Esophagus squamous epithelium (tissue), 5 donors: ENCODE measurements at regions not wholly inside any gene's neighbourhood (a gene's known extent, or its start where the extent isn't known, plus 50 kb on each side); places are given as distances from the start of the nearest gene placed in this dataset.
A peak's percentile ranks its signal among the peaks of the same experiment; 100 is the strongest.

Experiments
- DNase-seq: peaks from one replicate; lab custom pipeline; 2025; lab: John Stamatoyannopoulos, UW
- H3K27ac ChIP-seq, 4 donors: fragments of 200-600 bp; sonication (generic); one replicate each; pipeline ENCODE4 v1.5.1; 2016 to 2019; ENCODE audit warnings: mild to moderate bottlenecking in 1 of 4
- H3K27me3 ChIP-seq, 4 donors: fragments of 200-600 bp; sonication (generic); 1 replicate in 3 of 4; 2 replicates in 1 of 4; pipeline versions ENCODE4 v1.5.1 to v1.6.0; 2017 to 2021; ENCODE audit warnings: antibody characterized with exemption in 1 of 4
- H3K36me3 ChIP-seq, 3 donors: fragments of 200-600 bp; sonication (generic); one replicate each; pipeline ENCODE4 v1.5.1; 2016 to 2019
- H3K4me1 ChIP-seq, 3 donors: fragments of 200-600 bp; sonication (generic); one replicate each; pipeline ENCODE4 v1.5.1; 2017 to 2019
- H3K4me3 ChIP-seq, 4 donors: fragments of 200-600 bp; sonication (generic); 1 replicate in 3 of 4; 2 replicates in 1 of 4; pipeline ENCODE4 v1.5.1; 2016 to 2019; ENCODE audit warnings: mild to moderate bottlenecking in 2 of 4, moderate library complexity in 1 of 4
- H3K9me3 ChIP-seq, 3 donors: fragments of 200-600 bp; sonication (generic); one replicate each; pipeline ENCODE4 v1.5.1; 2016 to 2019
- POLR2A ChIP-seq, 4 donors: fragments of 450-650 bp; IDR thresholded peaks; one replicate each; pipeline ENCODE4 v1.6.1; 2017; ENCODE audit warnings: antibody characterized with exemption in 4 of 4, mild to moderate bottlenecking in 4 of 4, moderate library complexity in 3 of 4
- WGBS, 2 donors: methylation state at CpG; one replicate each; pipeline ENCODE4 v1.1.5; 2018; 5-methylcytosine and 5-hydroxymethylcytosine counted together
- intact Hi-C: fragments of 100-400 bp; cut with DNase I; formaldehyde crosslinking; loops from one replicate; pipeline ENCODE4 v1.15.0; 2022
- TF ChIP-seq, protein P1 (sequence below), 6 experiments: fragments of 450-650 bp in 4 of 6; fragments of 200-600 bp in 2 of 6; sonication (generic) in 2 of 6; IDR thresholded peaks; one replicate each; pipeline ENCODE4 v1.5.1; 2016 to 2019; ENCODE audit warnings: antibody characterized with exemption in 6 of 6, mild to moderate bottlenecking in 4 of 6, moderate library complexity in 4 of 6
- donor health status: DM: yes; HTN: yes; CAD: no.

DNA sequence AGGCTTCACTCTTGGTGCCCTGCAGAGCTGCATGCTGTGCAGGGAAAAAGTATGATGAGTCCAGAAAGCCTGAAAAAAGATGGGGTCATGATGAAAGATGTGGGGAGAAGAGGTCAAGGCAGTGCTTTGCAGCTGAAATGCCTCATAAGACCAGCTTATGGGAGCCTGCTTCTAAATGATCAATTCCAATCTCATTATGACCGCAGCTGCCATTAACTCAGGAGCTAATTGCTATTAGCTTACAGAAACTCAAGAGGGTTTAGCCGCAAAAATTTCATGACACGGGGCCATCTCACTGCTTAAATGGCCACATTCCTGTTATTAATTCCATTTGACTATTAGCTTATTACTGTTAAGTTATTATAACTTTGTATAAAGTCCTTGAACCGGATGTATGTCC is 502.9 kb upstream of the ZMIZ1 start:
- H3K36me3 ChIP-seq: no peaks in the 10 kb centered on the region
- no peak overlapping the region for H3K27ac ChIP-seq
- TF ChIP-seq, protein P1, sequence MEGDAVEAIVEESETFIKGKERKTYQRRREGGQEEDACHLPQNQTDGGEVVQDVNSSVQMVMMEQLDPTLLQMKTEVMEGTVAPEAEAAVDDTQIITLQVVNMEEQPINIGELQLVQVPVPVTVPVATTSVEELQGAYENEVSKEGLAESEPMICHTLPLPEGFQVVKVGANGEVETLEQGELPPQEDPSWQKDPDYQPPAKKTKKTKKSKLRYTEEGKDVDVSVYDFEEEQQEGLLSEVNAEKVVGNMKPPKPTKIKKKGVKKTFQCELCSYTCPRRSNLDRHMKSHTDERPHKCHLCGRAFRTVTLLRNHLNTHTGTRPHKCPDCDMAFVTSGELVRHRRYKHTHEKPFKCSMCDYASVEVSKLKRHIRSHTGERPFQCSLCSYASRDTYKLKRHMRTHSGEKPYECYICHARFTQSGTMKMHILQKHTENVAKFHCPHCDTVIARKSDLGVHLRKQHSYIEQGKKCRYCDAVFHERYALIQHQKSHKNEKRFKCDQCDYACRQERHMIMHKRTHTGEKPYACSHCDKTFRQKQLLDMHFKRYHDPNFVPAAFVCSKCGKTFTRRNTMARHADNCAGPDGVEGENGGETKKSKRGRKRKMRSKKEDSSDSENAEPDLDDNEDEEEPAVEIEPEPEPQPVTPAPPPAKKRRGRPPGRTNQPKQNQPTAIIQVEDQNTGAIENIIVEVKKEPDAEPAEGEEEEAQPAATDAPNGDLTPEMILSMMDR (IDR thresholded peaks at IDR 0.05): no peak
- no peak for TF ChIP-seq POLR2A (IDR thresholded peaks at IDR 0.05)
- H3K27me3 ChIP-seq: peaks cover 0 to 29% (median 0%) of the 10 kb centered on the region in 4 donors
- H3K4me1 ChIP-seq: peaks cover 5 to 9% (median 9%) of the 10 kb centered on the region in 3 donors
- no peak overlapping the region for H3K4me3 ChIP-seq
- intact Hi-C loops: no loop called here
- DNase-seq: no peak
- H3K9me3 ChIP-seq: no peaks in the 10 kb centered on the region
- WGBS, 2 donors: 76 to 84% methylated on average over 4 of the region's 4 CpGs

DNA sequence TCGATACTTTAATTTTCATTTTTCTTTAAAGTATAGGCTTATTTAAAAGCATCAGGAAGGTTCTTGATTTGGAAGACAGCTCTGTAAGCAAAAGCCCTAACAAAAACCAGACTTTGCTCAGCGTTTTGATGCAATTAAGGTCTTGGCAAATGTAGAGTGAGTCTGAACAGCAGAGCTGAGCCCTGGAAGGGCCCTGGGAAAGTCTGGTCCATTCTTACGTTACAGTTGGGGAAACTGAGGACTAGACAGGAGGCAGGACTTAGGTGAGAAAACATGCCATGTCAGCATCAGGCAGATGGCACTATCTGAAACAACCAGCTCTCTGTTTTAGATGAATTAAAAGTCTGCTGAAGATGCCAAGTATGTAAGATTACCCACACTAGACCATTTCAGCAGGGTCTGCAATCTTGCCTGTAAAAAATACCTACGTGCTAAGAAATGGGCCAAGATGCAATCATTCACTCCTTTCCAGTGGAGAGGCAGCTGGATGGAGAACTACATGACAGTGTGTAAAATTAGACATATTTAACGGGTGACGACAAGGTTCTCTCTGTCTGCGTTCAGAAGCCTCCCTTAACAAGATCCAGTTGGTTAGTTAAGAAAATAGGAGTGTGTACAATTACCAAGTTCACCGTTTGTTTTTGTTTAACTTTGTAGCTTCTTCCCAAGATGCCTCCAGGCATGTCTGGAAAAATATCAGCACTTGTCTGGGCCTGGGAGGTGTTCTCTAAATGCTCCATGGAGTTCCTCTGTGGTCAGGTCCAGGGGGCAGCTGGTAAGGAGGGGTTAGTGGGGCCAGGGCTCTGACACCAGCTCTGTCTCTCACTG is 502.3 kb upstream of the ZMIZ1 start:
- 52 to 55% methylated on average over 8 of the region's 8 CpGs for WGBS, 2 donors
- Histone ChIP-seq H3K27ac (peak overlapping the region in 2 of 4 donors; percentile 9 to 34), H3K36me3 (no peaks in the 10 kb centered on the region), H3K4me1 (peaks cover 5 to 10% (median 9%) of the 10 kb centered on the region in 3 donors), H3K9me3 (no peaks in the 10 kb centered on the region), H3K27me3 (peaks cover 0 to 30% (median 0%) of the 10 kb centered on the region in 4 donors), H3K4me3 (no peak overlapping the region)
- TF ChIP-seq, protein P1 (IDR thresholded peaks at IDR 0.05): no peak
- TF ChIP-seq POLR2A (IDR thresholded peaks at IDR 0.05): no peak
- no peak for DNase-seq
- intact Hi-C loops: no loop called here

DNA sequence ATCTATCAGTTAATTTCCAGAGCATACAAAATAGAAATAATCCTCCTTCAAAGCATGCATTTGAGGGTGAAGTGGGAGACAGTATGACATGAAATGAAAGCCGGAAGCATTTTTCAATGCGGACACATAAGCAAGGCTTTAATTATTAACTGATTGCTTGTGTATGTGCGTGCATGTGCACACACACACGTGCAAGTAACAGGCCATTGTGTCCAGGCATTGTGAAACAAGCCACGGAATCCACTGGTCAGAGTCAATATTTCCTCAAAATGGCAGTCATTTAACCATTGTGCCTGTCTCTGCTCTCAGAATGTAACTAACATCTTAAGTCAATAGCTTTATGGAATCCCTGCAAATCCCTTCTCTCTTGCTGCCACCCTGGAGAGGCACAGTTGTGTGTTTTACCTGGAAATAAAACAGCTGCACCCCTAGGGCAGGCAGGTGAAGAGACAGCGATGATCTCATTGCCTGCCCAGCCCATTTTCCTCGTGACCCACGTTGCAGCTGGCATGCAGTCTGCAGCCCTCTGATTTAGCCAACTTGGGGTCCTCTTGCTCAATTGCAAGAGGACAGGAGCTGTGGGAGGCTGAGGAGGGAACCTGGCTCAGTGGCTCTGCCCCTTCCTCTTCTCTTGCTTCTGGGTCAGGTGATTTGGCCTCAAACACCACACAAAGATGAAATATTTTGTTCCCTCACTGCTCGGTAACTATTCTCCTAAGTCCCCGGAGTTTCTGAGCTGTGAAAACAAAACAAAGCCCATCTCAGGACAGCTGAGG is 500.9 kb upstream of the ZMIZ1 start:
- Histone ChIP-seq H3K27ac (no peak overlapping the region), H3K36me3 (no peaks in the 10 kb centered on the region), H3K4me3 (no peak overlapping the region), H3K27me3 (peaks cover 0 to 38% (median 0%) of the 10 kb centered on the region in 4 donors), H3K9me3 (no peaks in the 10 kb centered on the region), H3K4me1 (peaks cover 5 to 20% (median 13%) of the 10 kb centered on the region in 3 donors)
- TF ChIP-seq, protein P1 (IDR thresholded peaks at IDR 0.05): no peak
- no peak for TF ChIP-seq POLR2A (IDR thresholded peaks at IDR 0.05)
- 52 to 64% methylated on average over 8 to 9 of the region's 10 CpGs for WGBS, 2 donors
- intact Hi-C loops: no loop called here
- DNase-seq: no peak

DNA sequence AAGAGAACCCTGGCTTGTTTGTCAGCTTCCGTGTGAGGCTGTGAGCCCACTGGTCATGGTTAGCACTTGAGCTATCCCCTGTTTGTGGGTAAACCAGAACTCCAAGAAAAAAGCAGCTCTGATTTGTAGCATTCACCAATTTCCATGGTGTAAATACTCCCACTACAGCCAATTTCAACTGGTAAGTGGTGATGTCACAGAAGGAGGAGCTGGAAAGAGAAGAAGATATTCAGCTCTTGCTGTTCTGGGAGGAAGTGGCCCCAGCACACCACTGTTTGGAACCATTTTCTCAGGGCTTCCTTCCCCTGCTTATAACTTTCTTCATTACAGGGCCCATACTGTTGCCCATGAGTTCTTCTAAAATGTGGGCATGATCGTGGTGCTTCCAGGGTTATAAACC is 500.1 kb upstream of the ZMIZ1 start:
- H3K27me3 ChIP-seq: peaks cover 0 to 38% (median 0%) of the 10 kb centered on the region in 4 donors
- intact Hi-C loops: no loop called here
- H3K9me3 ChIP-seq: no peaks in the 10 kb centered on the region
- H3K36me3 ChIP-seq: no peaks in the 10 kb centered on the region
- no peak overlapping the region for H3K27ac ChIP-seq
- WGBS, 2 donors: 82 to 86% methylated on average over 2 of the region's 2 CpGs
- DNase-seq: no peak
- TF ChIP-seq POLR2A (IDR thresholded peaks at IDR 0.05): no peak
- TF ChIP-seq, protein P1 (IDR thresholded peaks at IDR 0.05): no peak
- no peak overlapping the region for H3K4me3 ChIP-seq
- peaks cover 5 to 20% (median 8%) of the 10 kb centered on the region in 3 donors for H3K4me1 ChIP-seq
